A673 (cell line): ENCODE measurements at regions not wholly inside any gene's neighbourhood (a gene's known extent, or its start where the extent isn't known, plus 50 kb on each side); places are given as distances from the start of the nearest gene placed in this dataset.
A peak's percentile ranks its signal among the peaks of the same experiment; 100 is the strongest.

Source experiments
- BruUV-seq: library from RNA; stranded (reverse); fragments of 400-500 nt; replicated peaks from 2 replicates; lab custom pipeline; 2021; lab: Mats Ljungman, UMichigan
- CTCF ChIA-PET: fragments of 300-600 bp; sonication (Branson Sonifier 250); formaldehyde crosslinking; loops from one replicate; lab custom pipeline; 2022; ENCODE audit warnings: antibody characterized with exemption; lab: Charles Lee
- POLR2A ChIA-PET: fragments of 300-600 bp; sonication (Branson Sonifier 250); formaldehyde crosslinking; loops from one replicate; lab custom pipeline; 2022; ENCODE audit warnings: antibody characterized with exemption; ENCODE audit not compliant: low non-redundant PET; lab: Charles Lee
- DNase-seq: peaks from one replicate; pipeline ENCODE4 v3.0.0-alpha.2; 2015; ENCODE audit warnings: low spot score
- H3K27ac ChIP-seq: fragments of 200-600 bp; sonication (generic); 2 replicates; pipeline ENCODE4 v1.5.1; 2016; ENCODE audit warnings: mixed run types, low read depth, mild to moderate bottlenecking, mixed read lengths, antibody characterized with exemption, low read length; ENCODE audit not compliant: poor library complexity, severe bottlenecking
- H3K27me3 ChIP-seq: fragments of 200-600 bp; sonication (generic); replicated peaks from 2 replicates; pipeline ENCODE4 v1.6.1; 2017; ENCODE audit warnings: mixed run types, low read depth, mild to moderate bottlenecking, mixed read lengths, antibody characterized with exemption, low read length; ENCODE audit not compliant: insufficient read depth, poor library complexity
- H3K36me3 ChIP-seq: fragments of 200-600 bp; sonication (generic); 2 replicates; pipeline ENCODE4 v1.6.1; 2016; ENCODE audit warnings: mixed run types, mild to moderate bottlenecking, mixed read lengths, antibody characterized with exemption, low read length; ENCODE audit not compliant: insufficient read depth, poor library complexity, severe bottlenecking
- H3K4me1 ChIP-seq: fragments of 200-600 bp; sonication (generic); 2 replicates; pipeline ENCODE4 v1.6.1; 2017; ENCODE audit warnings: mixed run types, mild to moderate bottlenecking, mixed read lengths, antibody characterized with exemption, low read length; ENCODE audit not compliant: insufficient read depth, poor library complexity, severe bottlenecking
- H3K4me3 ChIP-seq: fragments of 200-600 bp; sonication (generic); 2 replicates; pipeline ENCODE4 v1.5.1; 2016; ENCODE audit warnings: low read depth, mixed run types, mild to moderate bottlenecking, mixed read lengths, low read length; ENCODE audit not compliant: poor library complexity, severe bottlenecking
- H3K9me3 ChIP-seq: fragments of 200-600 bp; sonication (generic); 2 replicates; pipeline ENCODE4 v1.6.1; 2016; ENCODE audit warnings: mixed run types, low read depth, mild to moderate bottlenecking, mixed read lengths, antibody characterized with exemption, low read length; ENCODE audit not compliant: poor library complexity, severe bottlenecking
- EZH2 ChIP-seq: fragments of 200-600 bp; sonication (generic); IDR thresholded peaks from 2 replicates; pipeline ENCODE4 v1.6.1; 2017; ENCODE audit warnings: borderline replicate concordance, low read depth, mild to moderate bottlenecking, mixed read lengths, antibody characterized with exemption, low read length; ENCODE audit not compliant: poor library complexity, severe bottlenecking
- intact Hi-C: fragments of 100-400 bp; cut with micrococcal nuclease; formaldehyde crosslinking; loops from one replicate; pipeline ENCODE4 v1.10.0; 2022; ENCODE audit not compliant: unreplicated experiment
- TF ChIP-seq, protein P1 (sequence below): fragments of 300-800, 200-600 bp; sonication (generic); conservative IDR thresholded peaks from 2 replicates; pipeline ENCODE4 v1.5.1; 2017; ENCODE audit warnings: low read depth, mild to moderate bottlenecking, antibody characterized with exemption, low read length, moderate library complexity, mixed read lengths

DNA sequence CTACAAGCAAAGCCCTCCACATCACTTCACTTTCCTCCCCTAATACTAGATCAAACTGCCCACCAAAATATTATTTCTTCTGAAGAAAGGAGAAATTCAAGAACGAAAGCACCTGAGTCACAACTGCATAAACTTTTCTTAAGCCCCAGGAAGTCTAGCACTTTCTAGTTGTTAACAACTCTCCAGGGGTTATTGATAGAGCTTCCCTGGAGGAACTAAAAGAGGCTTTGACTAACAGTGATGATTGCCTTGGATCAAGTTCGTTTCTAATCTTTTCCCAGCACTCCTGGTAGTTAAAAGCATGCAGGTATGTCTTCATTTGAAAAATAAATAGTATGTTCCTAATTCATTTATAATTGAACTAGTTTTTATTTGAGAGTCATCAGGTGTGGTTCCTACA lies 917.0 kb downstream of the TUSC7 start:
- intact Hi-C loops: no loop called here
- Histone ChIP-seq H3K27me3 (no peaks in the 10 kb centered on the region), H3K27ac (no peak overlapping the region), H3K36me3 (no peaks in the 10 kb centered on the region), H3K9me3 (no peaks in the 10 kb centered on the region), H3K4me1 (peaks cover 17% of the 10 kb centered on the region), H3K4me3 (no peak overlapping the region)
- CTCF ChIA-PET: no interaction called here
- TF ChIP-seq, protein P1, sequence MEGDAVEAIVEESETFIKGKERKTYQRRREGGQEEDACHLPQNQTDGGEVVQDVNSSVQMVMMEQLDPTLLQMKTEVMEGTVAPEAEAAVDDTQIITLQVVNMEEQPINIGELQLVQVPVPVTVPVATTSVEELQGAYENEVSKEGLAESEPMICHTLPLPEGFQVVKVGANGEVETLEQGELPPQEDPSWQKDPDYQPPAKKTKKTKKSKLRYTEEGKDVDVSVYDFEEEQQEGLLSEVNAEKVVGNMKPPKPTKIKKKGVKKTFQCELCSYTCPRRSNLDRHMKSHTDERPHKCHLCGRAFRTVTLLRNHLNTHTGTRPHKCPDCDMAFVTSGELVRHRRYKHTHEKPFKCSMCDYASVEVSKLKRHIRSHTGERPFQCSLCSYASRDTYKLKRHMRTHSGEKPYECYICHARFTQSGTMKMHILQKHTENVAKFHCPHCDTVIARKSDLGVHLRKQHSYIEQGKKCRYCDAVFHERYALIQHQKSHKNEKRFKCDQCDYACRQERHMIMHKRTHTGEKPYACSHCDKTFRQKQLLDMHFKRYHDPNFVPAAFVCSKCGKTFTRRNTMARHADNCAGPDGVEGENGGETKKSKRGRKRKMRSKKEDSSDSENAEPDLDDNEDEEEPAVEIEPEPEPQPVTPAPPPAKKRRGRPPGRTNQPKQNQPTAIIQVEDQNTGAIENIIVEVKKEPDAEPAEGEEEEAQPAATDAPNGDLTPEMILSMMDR: no peak
- no peak for TF ChIP-seq EZH2
- BruUV-seq: no TSS peak
- no peak for DNase-seq
- POLR2A ChIA-PET: no interaction called here

DNA sequence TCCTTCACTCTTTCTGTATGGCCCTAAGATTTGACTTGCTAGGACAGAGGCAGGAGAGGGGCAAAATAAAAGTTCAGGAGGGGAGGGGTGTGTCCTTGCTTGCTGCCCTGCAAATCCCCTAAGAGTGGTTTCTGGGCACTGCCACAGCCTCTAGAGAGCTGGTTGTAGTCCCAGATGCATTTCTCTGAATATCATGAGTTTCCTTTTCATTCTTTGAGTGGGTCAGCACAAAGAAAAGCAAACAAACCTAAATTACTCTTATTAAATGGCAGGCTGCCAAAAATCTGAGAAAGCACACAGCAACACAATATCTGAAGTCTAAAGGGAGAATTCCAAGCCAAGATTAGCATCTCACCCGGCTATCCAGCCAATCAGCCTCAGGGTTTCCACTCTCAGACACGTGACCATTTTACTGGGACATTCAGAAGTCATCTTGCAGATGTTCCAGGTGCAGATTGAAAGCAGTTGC lies 919.3 kb downstream of the TUSC7 start:
- peak; percentile 63 for DNase-seq

DNA sequence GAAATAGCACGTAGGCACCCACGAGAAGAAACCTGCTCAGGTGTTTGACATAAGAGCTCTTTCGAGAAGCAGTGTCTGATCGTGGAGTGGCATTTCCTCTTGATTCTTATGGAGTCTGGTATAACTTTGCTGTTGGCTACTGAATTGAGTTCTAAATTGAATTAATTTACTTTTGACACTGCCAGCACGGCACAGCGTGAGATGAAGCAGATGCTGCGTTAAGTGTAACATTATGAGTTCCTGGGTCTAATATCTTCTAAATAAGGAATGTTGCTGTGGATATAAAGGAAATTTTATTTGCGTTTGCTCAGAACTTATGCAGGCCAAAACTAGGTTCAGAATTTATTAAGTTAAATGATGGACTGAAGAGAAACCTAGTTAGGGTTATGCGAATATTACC lies 919.9 kb downstream of the TUSC7 start:
- H3K4me3 ChIP-seq: no peak overlapping the region
- intact Hi-C loops: no loop called here
- H3K27ac ChIP-seq: no peak overlapping the region
- no peak for DNase-seq
- H3K27me3 ChIP-seq: no peaks in the 10 kb centered on the region
- peaks cover 7% of the 10 kb centered on the region for H3K4me1 ChIP-seq
- no peaks in the 10 kb centered on the region for H3K9me3 ChIP-seq
- BruUV-seq: no TSS peak
- no peak for TF ChIP-seq EZH2
- TF ChIP-seq, protein P1: no peak
- POLR2A ChIA-PET: no interaction called here
- H3K36me3 ChIP-seq: no peaks in the 10 kb centered on the region
- CTCF ChIA-PET: no interaction called here

More for the DNA sequence above, 919.3 kb downstream of the TUSC7 start:
- Histone ChIP-seq H3K4me1 (peaks cover 7% of the 10 kb centered on the region), H3K9me3 (no peaks in the 10 kb centered on the region), H3K27ac (no peak overlapping the region), H3K36me3 (no peaks in the 10 kb centered on the region), H3K27me3 (no peaks in the 10 kb centered on the region), H3K4me3 (no peak overlapping the region)
- ChIA-PET CTCF (no interaction called here), POLR2A (no interaction called here)
- intact Hi-C loops: no loop called here
- no TSS peak for BruUV-seq
- no peak for TF ChIP-seq EZH2
- TF ChIP-seq, protein P1: no peak
